Cardiac fibroblast (primary cell): ENCODE measurements at regions not wholly inside any gene's neighbourhood (a gene's known extent, or its start where the extent isn't known, plus 50 kb on each side); places are given as distances from the start of the nearest gene placed in this dataset.
"Not testable (repeated sequence)": the region's sequence is repeated elsewhere in the genome, so short reads cannot be mapped to it uniquely, and the experiment has no call there.

Experiments used
- DNase-seq, 2 donors: peaks; one replicate each; pipeline versions ENCODE4 v3.0.0 to v3.0.0-alpha.2; 2010; ENCODE audit warnings: low read depth in 2 of 2
- H3K4me3 ChIP-seq, 2 donors: replicated peaks in 1 of 2; 1 replicate in 1 of 2; 2 replicates in 1 of 2; pipeline ENCODE4 v1.5.1; 2011; ENCODE audit warnings: low read depth in 2 of 2, low read length in 2 of 2, mild to moderate bottlenecking in 2 of 2, moderate library complexity in 1 of 2
- TF ChIP-seq, protein P1 (sequence below): IDR thresholded peaks from one replicate; pipeline ENCODE4 v1.5.1; 2011; ENCODE audit warnings: low read depth, mild to moderate bottlenecking, low read length, inconsistent platforms

DNA sequence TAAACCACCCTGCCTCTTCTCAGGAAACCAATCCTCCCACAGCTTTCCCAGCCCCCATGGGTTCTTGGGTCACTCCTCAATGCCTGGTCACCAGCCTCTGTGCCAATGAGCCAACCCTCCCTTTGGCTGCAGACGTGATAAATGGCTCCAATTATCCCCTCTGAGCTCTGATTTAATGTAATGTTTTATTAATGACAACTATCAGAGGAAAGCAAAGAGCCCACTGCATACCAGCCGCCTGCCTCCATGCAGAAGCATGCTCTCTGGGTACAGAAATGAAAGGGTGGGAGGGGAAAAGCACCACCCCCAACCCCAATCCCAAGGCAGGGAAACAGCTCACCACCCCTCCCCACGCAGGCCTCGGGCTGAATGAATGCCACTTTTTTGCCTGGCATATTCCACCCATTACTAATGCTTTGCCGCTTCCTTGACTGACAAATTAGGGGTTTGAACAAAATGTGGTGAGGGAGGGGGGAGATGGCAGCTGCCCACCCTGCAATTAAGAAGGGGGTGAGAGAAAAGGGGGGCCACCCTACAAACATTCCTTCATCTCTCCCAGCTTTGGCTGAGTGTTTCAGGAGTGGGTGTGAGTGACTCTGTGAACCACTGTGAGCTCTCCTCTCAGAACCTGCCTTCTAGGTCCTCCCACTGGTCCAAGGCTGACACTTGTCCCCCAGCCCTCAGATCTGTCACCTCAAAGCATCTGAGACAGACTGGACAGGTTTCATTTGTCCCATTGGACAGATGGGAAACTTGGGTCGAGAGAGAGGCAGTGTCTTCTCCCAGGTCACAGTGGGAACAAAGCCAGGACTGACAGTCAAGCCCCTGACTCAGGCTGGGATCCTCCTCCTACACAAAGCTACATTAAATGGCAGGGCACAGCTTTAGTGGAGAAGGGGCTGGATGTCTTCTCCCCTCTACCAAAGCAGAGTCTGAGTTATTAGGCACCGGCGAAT, 161.5 kb downstream of the TMEM132E start:
- H3K4me3 ChIP-seq: no peak overlapping the region
- TF ChIP-seq, protein P1, sequence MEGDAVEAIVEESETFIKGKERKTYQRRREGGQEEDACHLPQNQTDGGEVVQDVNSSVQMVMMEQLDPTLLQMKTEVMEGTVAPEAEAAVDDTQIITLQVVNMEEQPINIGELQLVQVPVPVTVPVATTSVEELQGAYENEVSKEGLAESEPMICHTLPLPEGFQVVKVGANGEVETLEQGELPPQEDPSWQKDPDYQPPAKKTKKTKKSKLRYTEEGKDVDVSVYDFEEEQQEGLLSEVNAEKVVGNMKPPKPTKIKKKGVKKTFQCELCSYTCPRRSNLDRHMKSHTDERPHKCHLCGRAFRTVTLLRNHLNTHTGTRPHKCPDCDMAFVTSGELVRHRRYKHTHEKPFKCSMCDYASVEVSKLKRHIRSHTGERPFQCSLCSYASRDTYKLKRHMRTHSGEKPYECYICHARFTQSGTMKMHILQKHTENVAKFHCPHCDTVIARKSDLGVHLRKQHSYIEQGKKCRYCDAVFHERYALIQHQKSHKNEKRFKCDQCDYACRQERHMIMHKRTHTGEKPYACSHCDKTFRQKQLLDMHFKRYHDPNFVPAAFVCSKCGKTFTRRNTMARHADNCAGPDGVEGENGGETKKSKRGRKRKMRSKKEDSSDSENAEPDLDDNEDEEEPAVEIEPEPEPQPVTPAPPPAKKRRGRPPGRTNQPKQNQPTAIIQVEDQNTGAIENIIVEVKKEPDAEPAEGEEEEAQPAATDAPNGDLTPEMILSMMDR: no peak
- no peak for DNase-seq

DNA sequence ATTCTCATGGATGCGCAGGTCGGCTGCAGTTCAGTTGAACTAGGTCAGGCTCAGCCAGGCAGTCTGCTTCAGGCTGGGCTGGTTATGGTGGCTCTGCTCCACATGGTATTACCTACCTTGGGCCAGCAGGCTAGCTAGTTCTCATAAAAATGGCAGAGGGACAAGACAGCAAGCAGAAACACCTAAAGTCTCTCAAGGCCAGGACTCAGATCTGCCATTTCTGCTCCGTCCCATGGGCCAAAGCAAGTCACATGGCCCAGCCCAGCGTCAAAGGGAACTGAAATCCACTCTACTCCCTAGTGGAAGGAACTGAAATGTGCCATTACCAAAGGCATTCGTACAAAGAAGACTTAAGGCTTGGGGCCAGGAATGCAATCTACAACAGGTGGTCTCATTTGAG, 160.0 kb downstream of the TMEM132E start:
- TF ChIP-seq, protein P1: no peak
- DNase-seq: no peak
- H3K4me3 ChIP-seq: no peak overlapping the region

DNA sequence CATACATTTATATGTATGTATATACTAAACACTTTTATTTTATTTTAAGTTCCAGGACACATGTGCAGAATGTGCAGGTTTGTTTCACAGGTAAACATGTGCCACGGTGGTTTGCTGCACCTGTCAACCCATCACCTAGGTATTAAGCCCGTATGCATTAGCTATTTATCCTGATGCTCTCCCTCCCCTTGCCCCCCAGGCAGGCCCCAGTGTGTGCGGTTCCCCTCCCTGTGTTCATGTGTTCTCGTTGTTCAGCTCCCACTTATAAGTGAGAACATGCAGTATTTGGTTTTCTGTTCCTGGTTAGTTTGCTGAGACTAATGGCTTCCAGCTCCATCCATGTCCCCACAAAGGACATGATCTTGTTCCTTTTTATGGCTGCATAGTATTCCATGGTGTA, 158.3 kb downstream of the TMEM132E start:
- H3K4me3 ChIP-seq, DNase-seq: not testable (repeated sequence)

DNA sequence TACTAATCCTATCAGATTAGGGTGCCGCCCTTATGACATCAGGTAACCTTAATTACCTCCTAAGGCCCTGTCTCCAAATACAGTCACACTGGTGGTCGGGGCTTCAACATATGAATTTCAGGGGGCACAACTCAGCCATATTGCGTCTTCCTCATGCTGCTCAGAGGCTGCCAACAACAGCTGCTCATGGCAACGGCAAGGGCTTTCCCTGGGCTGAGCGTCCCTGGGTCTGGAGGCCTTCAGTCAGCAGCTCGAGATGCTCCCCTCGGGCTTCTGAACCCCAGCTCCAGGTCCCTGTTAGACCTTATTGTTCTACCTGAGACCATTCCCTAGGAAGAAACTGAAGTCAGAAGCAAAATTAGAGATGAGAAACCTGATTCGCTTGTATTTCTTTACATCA, 157.2 kb downstream of the TMEM132E start:
- DNase-seq: no peak
- TF ChIP-seq, protein P1: no peak
- H3K4me3 ChIP-seq: no peak overlapping the region

DNA sequence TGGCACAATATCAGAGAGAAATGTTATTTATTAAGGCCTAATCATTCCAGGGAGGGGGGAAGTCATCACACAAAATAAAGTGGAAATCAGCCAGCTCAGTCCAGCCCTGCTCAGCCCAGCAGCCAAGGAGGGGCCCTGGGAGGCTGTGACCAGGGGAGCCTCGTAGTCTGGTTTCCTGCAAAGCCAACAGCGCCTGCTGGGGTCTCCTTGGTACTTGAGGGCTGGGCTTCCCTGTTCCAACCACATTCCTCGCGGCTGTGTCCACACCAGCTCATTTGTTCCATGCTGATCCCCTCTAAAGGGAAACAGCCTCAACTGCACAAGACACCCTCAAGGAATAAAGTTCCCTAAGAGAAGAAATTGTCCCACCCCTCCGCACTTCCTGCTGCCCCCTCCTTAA, 154.0 kb downstream of the TMEM132E start:
- no peak overlapping the region for H3K4me3 ChIP-seq
- TF ChIP-seq, protein P1: no peak
- DNase-seq: no peak

DNA sequence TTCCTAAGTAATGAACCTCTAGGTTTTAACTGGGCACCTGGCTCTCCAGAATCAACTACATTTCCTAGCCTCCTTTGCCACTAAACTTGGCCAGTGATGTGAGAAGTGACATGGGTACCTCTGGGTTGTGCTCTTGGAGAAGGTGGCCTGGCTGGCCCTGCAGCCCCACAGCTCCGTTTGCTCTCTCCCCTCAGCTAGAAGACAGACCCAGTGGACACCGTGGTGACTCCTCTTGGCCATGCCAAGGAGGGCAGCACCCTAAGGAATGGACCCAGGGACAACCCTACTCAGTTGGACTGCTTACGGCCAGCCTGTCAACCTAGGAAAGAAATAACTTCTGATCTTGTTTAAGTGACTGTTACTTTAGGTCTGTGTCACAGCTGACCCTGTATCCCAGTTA, 151.4 kb downstream of the TMEM132E start:
- DNase-seq: no peak
- H3K4me3 ChIP-seq: no peak overlapping the region
- TF ChIP-seq, protein P1: no peak

DNA sequence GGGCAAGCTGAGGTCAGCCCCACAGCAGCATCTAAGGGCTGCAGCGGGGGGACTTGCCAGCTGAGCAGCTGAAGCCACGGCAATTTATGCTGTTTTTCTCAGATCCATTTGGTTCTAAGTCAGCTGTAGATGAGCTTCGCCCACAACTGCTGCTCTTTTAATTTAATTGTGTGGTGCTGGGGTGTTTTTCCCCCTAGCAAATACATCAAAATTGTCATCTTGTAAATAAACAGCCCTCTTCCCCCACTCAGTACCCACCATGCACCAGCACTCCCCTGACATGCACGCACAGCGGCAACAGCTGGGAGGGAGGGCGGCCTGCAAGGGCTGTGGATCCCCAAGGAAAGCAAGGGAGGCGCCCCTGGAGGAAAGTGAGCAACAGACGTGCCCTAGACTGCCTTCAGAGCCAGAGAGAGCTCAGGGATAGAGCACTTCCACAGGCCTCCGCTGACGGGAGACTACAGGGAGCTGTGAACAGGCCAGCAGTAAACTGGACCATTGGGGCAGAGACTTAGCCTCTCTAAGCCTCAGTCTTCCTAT, 149.5 kb downstream of the TMEM132E start:
- no peak for DNase-seq
- H3K4me3 ChIP-seq: no peak overlapping the region
- TF ChIP-seq, protein P1: no peak
